HG03045 (cell line): ENCODE measurements at regions not wholly inside any gene's neighbourhood (a gene's known extent, or its start where the extent isn't known, plus 50 kb on each side); places are given as distances from the start of the nearest gene placed in this dataset.

Experiments
- ATAC-seq: cut with Tn5 transposase; IDR thresholded peaks from one replicate; pipeline ENCODE4 v1.9.1; 2021; ENCODE audit warnings: mild to moderate bottlenecking, moderate library complexity; ENCODE audit not compliant: unreplicated experiment

DNA sequence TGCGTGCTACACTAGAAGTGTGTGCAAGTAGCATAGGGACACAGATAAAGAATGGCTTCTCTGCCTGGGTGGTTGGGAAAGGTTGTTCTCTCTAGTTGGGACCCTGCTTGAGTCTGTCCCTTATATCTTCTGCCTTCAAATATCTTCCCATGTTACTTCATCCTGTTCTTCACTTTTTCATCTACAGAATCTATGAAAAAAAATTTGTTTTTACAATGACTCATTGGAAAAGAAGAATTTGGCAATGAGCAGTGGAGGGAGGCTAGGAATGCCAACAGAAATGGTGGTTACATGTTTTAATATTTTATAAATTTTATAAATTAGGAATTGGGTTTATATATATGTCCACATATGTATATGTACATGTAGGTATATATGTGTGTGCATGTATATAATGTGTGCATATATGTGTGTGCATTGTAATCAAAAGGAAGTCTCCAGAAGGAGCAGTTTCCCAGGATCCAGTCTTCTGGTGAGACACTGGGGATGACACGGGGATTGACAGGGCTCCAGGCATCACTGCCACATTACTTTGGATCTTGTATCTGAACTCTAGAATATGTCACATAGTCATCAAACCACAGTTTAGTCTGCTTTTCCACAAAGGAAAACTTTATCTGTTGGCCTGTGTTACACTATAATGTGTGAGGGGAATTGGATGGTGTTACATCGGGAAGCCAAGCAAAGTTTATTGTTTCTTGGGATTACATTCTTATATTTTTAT is 75.3 kb upstream of the RIPOR2 start:
- ATAC-seq = no peak

DNA sequence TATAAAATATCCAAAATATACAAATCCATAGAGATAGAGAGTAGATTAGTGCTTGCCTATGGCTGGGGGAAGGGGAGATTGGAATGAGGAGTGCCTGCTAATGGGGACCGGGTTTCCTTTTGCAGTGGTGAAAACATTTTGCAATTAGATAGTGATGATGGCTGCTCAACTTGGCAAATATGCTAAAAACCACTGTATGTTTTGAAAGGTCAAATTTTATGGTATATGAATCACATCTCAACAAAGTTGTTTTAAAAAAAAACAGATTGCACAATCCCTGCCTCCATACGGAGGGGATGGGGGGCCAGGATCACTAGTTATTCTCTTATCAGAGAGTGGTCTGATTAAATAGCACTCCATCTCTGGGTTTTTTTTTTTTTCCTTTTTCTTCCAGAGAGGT is 76.9 kb upstream of the RIPOR2 start:
- ATAC-seq = no peak

DNA sequence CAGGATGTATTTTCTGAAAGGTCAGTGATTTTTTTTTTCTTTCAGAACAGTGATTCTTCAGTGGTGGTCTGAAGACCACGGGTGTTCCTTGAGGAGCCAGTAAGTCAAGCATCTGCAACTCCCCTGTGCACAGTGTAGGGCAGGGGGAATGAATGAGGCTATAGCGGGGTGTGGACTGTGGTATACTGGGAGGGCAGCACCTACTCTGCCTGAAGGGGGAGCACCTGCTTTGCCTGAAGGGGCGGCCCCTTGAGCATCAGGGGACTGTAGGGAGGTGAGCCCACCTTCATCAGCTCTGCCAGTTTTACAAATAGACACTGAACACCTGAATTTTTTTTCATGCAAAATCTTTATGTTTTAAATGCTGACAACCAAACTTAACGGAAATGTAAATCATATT is 77.5 kb upstream of the RIPOR2 start:
- no peak for ATAC-seq

DNA sequence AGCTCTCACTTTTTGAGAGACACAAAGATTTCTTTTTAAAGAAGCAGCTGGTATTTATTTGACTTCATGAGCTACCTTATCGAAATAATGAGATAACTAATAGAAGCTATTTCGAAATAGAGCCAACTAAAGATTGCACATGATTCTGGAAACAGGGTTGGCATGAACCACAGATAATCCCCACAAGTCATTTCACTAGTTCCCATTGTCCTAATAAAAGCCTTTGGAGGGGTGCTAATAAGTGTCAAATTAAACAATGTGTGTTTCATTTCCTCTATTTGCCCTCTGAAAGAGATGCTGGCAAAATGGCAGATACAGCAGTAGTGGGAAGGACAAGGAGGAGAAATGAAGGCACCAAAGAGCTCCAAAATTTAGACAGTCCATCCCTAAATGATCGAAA is 78.6 kb upstream of the RIPOR2 start:
- ATAC-seq = no peak

DNA sequence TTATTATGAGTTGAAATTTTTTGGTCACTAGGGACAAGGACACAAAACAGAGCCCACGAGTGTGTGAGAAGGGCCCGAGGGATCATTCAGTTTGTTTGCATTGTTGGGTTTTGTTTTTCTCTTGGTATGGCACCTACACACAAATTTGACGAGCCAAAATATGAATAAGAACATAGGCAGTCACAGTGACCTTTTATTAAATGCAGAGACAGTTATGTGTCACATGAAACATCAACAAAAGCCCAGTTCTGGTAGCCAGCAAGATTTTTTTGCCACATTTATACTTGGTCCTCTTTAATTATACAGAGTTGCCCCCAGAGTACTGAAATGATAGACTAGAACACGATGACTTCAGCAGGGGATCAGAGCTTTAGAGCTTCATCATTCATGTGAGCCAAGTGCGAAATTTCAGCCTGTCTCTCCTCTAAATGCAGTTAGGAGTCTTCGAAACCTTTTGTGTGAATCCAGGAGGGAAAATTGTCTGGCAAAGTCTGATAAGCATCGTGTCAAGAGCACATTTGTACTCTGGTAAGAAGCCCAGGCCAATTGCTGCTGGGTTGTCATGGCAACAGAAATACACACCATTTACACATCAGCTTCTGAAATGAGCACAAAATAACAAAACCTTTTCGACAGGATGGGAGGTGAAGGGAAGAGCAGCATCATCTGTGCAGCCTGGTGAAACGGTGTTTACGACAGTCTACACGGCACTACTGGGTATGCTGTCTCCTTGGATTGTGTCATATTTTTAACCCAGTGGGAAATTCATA is 79.2 kb upstream of the RIPOR2 start:
- ATAC-seq = no peak

DNA sequence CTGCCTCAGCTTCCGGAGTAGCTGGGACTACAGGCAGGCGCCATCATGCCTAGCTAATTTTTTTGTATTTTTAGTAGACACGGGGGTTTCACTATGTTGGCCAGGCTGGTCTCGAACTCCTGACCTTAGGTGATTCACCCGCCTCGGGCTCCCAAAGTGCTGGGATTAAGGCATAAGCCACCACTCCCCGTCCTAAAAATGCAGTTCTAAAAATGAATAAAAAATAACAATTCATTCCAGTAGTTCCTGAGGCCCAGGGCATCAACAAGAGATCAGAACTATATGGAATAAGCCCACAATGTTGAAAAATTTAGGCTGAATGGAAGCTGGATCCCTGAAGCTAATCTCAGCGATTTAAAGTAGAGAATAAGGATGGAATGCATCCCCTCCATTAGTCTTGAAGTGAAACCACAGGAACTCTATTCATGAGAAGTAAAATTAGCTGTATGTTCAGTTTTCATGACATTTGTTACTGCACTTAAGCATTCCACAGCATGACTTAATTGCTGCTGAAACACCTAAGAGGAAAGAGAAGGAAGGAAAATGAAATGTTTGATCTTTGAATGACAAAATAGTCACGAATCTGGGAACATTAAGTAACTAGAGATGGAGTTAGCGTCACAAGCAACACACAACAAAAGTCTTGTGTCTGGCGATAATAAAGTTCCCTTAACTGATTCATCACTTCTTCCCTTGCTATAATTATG is 80.4 kb upstream of the RIPOR2 start:
- ATAC-seq = no peak

DNA sequence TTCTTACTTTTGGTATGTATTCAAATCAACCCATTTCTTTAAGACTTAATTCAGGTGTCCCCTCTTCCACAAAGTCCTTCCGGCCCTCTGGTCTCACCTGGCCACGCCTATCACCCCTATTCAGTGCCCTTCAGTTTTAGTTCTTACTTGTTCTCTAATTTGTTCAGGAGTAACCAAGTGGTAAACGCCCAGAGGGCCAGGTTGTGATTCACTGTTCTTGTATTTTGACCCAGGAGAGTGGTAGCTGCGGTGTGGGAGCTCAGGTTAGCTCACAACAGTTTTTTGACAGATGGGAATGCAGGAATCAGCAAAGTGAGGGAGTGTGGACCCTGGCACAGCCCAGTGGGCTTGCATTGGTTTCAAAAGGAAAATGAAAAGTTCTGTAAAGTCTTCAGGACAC is 81.7 kb upstream of the RIPOR2 start:
- ATAC-seq = no peak

DNA sequence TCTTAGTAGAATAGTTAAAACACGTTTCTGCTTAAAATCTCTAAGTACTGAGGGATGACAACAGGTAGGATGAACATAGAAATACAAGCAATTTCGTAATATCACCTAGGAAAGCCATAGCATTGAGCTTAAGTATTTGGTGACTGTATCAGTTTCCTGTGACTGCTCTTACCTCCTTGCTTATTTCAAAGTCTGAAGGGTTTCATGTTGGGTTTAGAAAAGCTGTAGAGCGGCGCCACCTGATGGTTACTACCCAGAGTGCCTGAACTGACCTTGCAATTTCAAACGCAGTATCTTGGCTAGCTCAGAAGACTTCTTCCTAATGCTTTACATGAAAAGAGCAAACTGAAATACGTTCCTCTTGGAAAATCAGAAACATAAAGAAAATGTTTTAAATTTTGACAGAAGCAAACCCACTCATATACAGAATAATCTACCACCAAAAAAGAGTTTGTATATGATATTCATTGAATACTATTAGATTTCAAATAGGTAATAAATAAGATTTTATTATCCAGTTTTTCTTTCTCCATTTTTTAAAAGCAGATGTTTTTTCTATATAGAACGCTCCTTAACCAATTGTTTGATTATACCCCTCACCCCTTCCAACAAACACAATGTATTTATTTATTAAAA is 82.3 kb upstream of the RIPOR2 start:
- ATAC-seq = no peak

DNA sequence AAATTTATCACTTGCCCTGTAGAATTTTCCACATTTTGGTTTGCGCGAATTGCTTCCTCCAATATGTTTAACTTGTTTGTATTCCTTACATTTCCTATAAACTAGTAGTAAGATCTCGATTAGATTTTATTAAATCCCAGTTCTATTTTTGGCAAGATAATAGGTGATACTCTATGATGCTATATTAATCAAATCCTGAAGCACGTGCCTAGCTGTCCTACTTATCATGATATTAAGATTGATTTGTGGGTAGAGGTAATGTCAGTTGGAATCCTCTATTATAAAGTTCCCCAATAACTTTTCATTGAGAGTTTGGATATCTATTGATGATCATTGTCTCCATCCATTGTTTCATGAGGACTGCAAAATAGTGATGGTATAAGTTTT is 82.8 kb upstream of the RIPOR2 start:
- ATAC-seq = no peak

DNA sequence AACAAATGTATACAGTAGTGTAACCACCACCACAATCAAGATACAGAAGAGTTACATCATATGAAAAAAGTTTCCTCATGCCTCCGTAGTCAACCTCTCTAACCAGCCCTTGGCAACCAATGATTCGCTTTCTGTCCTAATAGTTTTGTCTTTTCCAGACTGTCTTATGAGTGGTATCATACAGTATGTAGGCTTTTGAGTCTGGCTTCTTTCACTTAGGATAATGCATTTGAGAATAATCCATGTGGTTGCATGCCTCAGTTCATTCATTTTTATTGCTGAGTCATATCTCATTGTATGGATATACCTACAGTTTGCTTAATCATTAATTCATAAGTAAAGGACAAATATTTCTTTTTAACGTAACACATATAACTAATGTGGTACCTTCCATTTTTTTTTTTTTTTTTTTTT is 86.4 kb upstream of the RIPOR2 start:
- no peak for ATAC-seq

DNA sequence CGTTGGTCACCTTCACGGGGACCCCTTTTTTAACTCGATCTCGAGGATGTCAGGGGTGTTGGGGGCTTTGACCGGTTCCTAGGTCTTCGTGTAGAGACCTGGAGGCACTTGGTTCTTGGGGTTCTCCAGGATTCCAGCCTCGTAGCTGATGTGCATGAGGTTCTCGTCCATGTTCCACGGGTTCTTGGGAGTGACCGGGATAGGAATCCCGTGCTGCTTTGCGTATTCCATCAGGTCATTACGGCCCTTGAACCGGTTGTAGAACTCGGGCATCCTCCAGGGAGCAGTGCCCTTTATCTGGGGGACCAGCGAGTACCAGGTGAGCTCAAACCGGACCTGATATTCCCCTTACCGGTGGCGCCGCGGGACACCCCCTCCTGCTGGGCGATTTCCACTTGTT is 88.0 kb upstream of the RIPOR2 start:
- no peak for ATAC-seq

DNA sequence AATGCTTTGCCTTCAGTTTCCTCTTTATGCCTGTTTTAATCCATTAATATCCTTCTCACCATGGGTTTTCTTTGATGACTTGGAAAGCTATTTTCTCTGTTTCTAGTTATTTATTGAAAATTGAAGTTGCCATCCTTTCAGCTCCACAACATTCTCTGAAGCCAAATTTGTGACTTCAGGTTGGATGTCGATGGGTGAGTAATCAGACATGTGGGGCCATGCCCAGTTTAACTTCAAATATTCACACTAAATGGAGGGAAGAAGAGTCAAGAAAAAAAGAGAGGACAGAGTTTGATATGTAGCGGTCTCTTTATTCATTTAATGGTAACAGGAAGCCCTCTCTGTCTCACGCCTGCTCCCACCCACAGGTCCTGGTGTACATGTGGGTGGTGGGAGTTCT is 89.1 kb upstream of the RIPOR2 start:
- ATAC-seq = no peak

DNA sequence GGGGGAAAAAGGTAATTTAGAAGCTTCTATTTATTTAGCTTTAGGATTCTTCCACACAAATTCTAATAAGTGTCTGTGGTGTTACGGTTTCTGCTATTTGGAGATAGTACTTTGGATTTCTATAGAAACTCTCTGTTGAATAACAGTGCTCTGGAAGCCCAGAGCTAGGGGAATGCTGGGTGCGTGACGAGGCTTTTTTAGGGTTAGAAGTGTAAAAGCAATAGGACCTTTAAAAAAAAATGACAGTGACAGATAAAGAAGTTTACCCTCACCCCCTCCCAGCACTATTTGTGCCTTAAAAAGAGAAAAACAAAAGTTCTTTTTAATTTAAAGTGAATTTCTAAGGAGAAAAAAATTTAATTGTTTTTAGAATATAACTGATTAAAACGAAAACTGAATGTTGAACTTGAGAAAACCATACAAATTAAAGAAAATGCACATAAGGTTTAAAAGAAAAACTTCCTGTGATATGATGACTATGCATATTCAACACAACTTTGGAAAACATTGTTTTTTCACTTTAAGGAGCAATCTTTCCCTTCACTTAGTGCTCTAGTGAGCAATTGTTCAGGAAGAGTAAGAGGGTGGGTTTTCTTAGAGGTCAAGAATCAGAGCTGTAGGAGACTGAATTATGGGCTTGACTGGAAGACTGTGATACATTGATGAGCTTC is 89.6 kb upstream of the RIPOR2 start:
- no peak for ATAC-seq

DNA sequence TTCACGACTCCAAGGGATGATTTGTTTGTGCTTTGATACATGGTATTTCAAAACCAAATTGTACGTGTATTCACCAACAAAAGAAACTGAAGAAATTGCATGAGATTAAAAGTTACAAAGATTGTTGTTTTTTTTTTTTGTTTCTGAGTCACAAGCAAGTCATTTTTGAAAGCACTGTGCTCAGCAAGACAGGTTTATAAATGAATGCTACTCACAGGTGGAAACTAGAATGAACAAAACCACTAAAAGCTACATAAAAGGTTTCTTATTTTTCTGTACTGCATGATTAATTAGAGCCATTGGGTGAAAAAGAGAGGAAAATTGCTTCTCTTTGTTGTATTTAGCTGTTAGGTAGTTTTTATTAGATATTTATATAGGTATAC is 90.2 kb upstream of the RIPOR2 start:
- no peak for ATAC-seq

DNA sequence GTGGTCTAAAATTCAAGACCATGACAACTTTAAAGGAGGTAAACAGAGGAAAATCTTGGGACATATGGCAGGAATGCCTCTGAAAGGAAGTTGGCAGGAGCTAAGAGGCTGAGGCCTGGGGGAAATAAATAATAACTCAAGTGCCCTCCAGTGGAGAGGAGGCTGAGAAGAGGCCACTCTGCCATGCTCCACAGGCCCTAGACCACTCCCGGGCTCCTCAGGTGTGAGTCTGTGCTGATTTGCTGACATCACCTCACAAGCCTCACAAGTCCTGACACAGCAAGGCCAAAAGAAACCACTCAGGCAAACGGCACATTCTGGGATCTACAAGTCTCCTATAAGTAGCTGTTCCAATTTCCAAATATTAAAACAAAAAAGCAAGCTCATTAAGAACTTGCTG is 91.0 kb upstream of the RIPOR2 start:
- no peak for ATAC-seq

DNA sequence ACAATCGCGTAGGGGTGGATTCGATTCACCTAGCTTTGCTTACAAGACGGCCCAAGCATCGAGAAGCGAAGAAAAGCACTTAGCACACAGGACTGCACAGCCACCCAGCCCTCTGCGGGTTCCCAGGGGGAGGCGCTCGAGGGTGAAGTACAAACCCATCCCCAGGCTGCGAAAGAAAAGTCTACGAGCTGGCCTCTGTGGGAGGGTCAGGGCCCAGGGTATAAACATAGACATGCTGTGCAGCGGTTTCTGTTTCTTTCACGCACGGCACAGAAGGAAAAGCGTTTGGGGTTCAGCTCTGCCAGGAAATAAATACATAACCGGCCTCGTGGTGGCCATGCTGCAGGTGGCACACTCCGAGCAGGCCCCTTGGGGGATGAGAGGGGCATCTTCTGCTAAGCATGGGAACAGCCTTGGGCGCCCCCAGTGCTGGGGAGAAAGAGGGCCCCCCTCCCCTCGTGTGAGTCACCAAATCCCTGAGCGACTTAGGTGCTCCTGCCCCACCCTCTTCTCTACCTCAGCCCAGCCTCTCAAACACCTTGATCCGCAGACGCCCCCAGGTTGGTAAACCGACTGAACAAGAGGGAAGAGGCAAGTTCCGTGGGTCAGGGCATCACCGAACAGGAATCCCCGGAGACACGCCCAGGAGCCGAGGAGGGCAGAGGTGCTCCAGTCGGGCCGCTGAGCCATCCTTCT is 91.6 kb upstream of the RIPOR2 start:
- ATAC-seq = peak; percentile 94

DNA sequence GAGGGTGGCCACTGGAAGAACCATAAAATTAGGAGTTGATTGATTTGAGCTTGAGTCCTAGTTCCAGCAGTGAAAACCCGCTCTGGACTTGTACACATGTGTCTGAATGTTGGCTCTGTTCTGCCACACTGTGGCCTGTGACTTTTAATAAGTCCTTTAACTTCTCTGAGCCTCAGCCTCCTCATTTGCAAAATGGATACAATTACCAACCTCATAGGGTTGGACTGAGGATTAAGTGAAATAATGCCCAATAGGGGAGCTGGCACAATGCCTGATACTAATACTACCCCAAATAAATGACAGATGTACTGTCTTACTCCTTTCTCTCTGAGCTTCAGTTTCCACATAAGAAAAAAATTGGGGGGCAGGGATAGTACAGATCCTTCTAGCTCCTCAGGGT is 92.6 kb upstream of the RIPOR2 start:
- ATAC-seq = no peak

DNA sequence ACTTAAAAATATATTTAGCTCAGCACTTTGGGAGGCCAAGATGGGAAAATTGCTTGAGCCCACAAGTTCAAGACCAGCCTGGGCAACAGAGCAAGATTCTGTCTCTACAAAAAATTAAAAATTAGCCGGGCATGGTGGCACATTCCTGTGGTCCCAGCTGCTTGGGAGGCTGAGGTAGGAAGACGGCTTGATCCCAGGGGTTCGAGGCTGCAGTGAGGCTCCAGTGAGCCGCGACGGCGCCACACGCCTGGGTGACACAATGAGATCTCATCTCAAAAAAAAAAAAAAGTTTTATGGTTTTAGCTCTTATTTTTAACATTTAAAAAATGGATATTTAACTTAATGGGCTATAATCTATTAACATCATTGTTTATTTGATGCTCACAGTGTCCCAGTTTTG is 97.2 kb upstream of the RIPOR2 start:
- ATAC-seq = no peak

DNA sequence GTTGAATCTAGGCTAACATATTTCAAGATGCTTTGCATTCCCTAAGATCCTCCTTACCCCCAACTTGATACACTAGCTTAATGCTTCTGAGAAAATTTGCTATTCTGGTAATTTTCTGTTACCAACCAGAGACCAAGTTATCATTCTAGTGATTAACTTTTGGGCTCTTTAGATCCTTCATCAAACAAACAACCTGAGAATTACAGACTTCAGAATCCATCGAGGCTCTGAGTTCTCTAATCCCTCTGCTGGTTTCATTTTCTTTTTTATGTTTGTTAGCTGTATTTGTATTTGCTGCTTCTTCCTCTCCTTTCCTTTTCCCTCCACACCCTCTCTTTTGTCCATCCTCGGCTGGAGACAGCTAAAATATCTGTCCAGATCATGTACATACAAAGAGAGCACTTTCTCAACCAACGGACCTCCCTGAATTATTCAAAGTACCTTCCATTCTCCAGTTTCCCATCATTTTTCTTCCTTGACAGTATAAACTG is 98.7 kb upstream of the RIPOR2 start:
- no peak for ATAC-seq

DNA sequence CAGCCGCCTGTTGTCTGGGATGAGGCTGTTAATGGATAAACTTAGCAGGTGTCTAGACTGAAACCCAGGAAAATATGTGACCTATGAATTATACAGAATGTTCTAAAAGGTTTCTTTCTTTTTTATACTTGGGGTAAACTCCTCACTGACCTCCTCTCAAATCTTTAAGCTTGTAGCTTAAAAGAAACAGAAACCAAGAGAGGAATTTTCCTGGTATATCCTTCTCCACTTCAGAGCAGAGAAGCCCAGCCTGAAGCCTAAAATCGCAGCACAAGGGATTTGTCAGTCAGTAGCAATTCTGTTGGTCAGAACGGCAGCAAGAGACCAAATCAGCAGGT is 99.4 kb upstream of the RIPOR2 start:
- no peak for ATAC-seq
